ENCODE measurements at regions not wholly inside any gene's neighbourhood (a gene's known extent, or its start where the extent isn't known, plus 50 kb on each side); places are given as distances from the start of the nearest gene placed in this dataset.

DNA sequence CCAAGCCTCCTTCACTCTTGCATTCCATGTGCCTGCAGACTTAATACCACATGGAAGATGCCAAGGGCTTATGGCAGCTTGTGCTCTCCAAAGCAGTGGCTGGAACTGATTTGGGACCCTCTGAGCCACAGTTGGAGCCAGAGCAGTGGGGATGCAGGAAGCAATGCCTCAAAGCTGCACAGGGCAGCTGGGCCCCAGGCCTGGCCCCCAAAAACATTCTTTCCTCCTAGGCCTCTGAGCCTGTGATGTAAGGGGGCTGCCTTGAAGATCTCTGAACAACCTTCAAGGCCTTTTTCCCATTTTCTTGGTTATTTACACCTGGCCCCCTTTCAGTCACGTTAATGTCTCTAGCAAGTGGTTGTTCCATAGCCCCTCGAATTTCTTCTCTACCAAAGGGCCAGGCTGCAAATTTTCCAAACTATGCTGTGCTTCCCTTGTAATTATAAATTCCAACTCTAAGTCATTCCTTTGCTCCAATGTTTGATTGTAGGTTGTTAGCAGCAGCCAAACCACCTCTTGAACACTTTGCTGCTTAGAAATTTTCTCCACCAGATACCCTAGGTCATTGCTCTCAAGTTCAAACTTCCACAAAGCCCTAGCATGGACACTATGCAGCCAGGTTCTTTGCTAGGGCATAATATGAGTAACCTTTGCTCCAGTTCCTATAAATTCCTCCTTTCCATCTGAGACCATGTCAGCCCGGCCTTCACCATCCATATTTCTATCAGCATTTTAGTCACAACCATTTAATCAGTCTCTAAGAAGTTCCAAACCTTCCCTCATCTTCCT is 245.0 kb upstream of the RBBP8 start:
- POLR2A ChIA-PET, result no interaction called here
- DNase-seq (ENCODE audit: extremely low spot score), result no peak
- no peak for TF ChIP-seq CTCF (IDR thresholded peaks at IDR 0.05; ENCODE audit: control extremely low read depth, extremely low read depth, low read depth, missing control alignments)
- CTCF ChIA-PET, result no interaction called here

- TF ChIP-seq CTCF (IDR thresholded peaks at IDR 0.05; ENCODE audit: control extremely low read depth, extremely low read depth, low read depth, missing control alignments), result no peak
- no peak for DNase-seq (ENCODE audit: extremely low spot score)
- ChIA-PET CTCF (no interaction called here), POLR2A (no interaction called here)
Observed at GRCh38 chr18:22688877-22689496, 244.1 kb upstream of the RBBP8 start.

GRCh38 chr18:22689712-22690111 is 243.4 kb upstream of the RBBP8 start:
- CTCF ChIA-PET, result interaction anchor here (1.5 kb wide), 1 partner anchor 14 kb away, joined by 4 read pairs; no protein-coding TSS in a partner anchor
- DNase-seq (ENCODE audit: extremely low spot score), result no peak
- TF ChIP-seq CTCF (IDR thresholded peaks at IDR 0.05; ENCODE audit: control extremely low read depth, extremely low read depth, low read depth, missing control alignments), result no peak
- POLR2A ChIA-PET, result no interaction called here

GRCh38 chr18:22690556-22690955 is 242.6 kb upstream of the RBBP8 start:
- ChIA-PET CTCF (interaction anchor here (1.5 kb wide), 1 partner anchor 13 kb away, joined by 4 read pairs; no protein-coding TSS in a partner anchor), POLR2A (no interaction called here)
- TF ChIP-seq CTCF (IDR thresholded peaks at IDR 0.05; ENCODE audit: control extremely low read depth, extremely low read depth, low read depth, missing control alignments), result no peak
- DNase-seq (ENCODE audit: extremely low spot score), result no peak

GRCh38 chr18:22691946-22692710 is 241.0 kb upstream of the RBBP8 start:
- ChIA-PET POLR2A (no interaction called here), CTCF (interaction anchor here (1.3 to 2.0 kb wide), 2 partner anchors 10 to 12 kb away, joined by 3 to 6 read pairs; no protein-coding TSS in a partner anchor)
- no peak for DNase-seq (ENCODE audit: extremely low spot score)
- no peak for TF ChIP-seq CTCF (IDR thresholded peaks at IDR 0.05; ENCODE audit: control extremely low read depth, extremely low read depth, low read depth, missing control alignments)

DNA sequence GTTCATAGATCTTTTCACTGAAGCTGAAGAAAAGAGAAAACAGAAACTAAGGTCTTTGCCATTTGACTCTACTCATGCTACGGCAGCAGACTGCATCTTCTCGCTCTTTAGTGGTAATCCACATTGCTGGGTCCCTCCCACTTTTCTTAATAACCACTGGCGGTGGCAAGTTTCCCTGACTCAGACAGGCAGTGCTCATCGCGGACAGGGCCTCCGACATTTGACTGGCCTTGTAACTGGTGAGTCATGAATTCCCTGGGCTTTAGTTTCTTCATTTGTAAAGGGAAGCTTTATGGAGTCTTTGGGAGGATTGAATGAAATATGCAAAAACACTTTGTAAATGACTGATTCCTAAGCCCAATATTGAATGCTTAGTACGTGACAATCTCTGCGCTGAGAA is 238.2 kb upstream of the RBBP8 start:
- CTCF ChIA-PET, result interaction anchor here (0.9 to 1.2 kb wide), 2 partner anchors 21 to 23 kb away, joined by 3 to 4 read pairs; no protein-coding TSS in a partner anchor
- no peak for TF ChIP-seq CTCF (IDR thresholded peaks at IDR 0.05; ENCODE audit: control extremely low read depth, extremely low read depth, low read depth, missing control alignments)
- POLR2A ChIA-PET, result no interaction called here
- DNase-seq (ENCODE audit: extremely low spot score), result no peak

All from GM10248 (cell line).